ENCODE measurements at regions not wholly inside any gene's neighbourhood (a gene's known extent, or its start where the extent isn't known, plus 50 kb on each side); places are given as distances from the start of the nearest gene placed in this dataset.

DNA sequence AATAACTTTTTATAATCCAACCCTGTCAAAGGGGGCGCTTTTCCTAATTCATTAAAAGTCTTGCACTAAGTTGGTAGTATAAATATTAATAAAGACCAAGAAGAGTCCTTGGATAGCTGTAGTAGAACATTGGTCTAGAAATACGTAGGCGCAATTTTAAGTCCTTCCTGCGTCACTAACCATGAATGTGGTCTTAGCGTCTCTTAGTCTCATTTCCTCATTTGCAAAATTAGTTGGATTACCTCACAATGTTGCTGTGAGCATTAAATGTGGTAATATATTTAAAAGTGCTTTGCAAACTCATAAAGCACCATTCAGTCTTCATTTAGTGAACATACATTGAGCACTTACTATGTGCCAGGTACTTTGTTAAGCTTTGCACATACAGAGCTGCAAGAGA, 149.7 kb downstream of the AEBP2 start:
- TF ChIP-seq, protein P1, sequence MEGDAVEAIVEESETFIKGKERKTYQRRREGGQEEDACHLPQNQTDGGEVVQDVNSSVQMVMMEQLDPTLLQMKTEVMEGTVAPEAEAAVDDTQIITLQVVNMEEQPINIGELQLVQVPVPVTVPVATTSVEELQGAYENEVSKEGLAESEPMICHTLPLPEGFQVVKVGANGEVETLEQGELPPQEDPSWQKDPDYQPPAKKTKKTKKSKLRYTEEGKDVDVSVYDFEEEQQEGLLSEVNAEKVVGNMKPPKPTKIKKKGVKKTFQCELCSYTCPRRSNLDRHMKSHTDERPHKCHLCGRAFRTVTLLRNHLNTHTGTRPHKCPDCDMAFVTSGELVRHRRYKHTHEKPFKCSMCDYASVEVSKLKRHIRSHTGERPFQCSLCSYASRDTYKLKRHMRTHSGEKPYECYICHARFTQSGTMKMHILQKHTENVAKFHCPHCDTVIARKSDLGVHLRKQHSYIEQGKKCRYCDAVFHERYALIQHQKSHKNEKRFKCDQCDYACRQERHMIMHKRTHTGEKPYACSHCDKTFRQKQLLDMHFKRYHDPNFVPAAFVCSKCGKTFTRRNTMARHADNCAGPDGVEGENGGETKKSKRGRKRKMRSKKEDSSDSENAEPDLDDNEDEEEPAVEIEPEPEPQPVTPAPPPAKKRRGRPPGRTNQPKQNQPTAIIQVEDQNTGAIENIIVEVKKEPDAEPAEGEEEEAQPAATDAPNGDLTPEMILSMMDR (IDR thresholded peaks at IDR 0.05), result no peak
- no peak for TF ChIP-seq POLR2A (IDR thresholded peaks at IDR 0.05)
- TF ChIP-seq POLR2AphosphoS5 (IDR thresholded peaks at IDR 0.05), result no peak

Measured in suprapubic skin (tissue), 4 donors.